Parathyroid adenoma (tissue), 2 donors: ENCODE measurements at regions not wholly inside any gene's neighbourhood (a gene's known extent, or its start where the extent isn't known, plus 50 kb on each side); places are given as distances from the start of the nearest gene placed in this dataset.
A peak's percentile ranks its signal among the peaks of the same experiment; 100 is the strongest.
"Not testable (repeated sequence)": the region's sequence is repeated elsewhere in the genome, so short reads cannot be mapped to it uniquely, and the experiment has no call there.

ENCODE experiments used
- H2AFZ ChIP-seq: fragments of 300-600 bp; sonication (generic); one replicate; pipeline ENCODE4 v1.7.0; 2017; ENCODE audit warnings: antibody characterized with exemption, mild to moderate bottlenecking
- H3K27ac ChIP-seq: fragments of 300-600 bp; sonication (generic); one replicate; pipeline ENCODE4 v1.7.0; 2017
- H3K27me3 ChIP-seq: fragments of 300-600 bp; sonication (generic); one replicate; pipeline ENCODE4 v1.7.0; 2017; ENCODE audit warnings: low read length; ENCODE audit not compliant: control insufficient read depth, insufficient read depth
- H3K36me3 ChIP-seq: fragments of 300-600 bp; sonication (generic); one replicate; pipeline ENCODE4 v1.7.0; 2017; ENCODE audit warnings: low read length; ENCODE audit not compliant: control insufficient read depth, insufficient read depth
- H3K4me1 ChIP-seq: fragments of 300-600 bp; sonication (generic); one replicate; pipeline ENCODE4 v1.7.0; 2017; ENCODE audit warnings: control low read depth
- H3K4me2 ChIP-seq: fragments of 300-600 bp; sonication (generic); one replicate; pipeline ENCODE4 v1.7.0; 2017; ENCODE audit warnings: low read length
- H3K4me3 ChIP-seq: fragments of 300-600 bp; sonication (generic); one replicate; pipeline ENCODE4 v1.7.0; 2017; ENCODE audit warnings: low read depth, low read length
- H3K79me2 ChIP-seq: fragments of 300-600 bp; sonication (generic); one replicate; pipeline ENCODE4 v1.7.0; 2017; ENCODE audit warnings: control low read depth
- H3K9ac ChIP-seq: fragments of 300-600 bp; sonication (generic); one replicate; pipeline ENCODE4 v1.7.0; 2017; ENCODE audit warnings: mild to moderate bottlenecking
- H3K9me3 ChIP-seq: fragments of 300-600 bp; sonication (generic); one replicate; pipeline ENCODE4 v1.7.0; 2017; ENCODE audit warnings: low read length; ENCODE audit not compliant: control insufficient read depth
- TF ChIP-seq, protein P1 (sequence below): fragments of 300-600 bp; sonication (generic); IDR thresholded peaks from one replicate; pipeline ENCODE4 v1.7.0; 2017; ENCODE audit warnings: antibody characterized with exemption, mild to moderate bottlenecking
- donor health status: primary hyperparathyroidism.

DNA sequence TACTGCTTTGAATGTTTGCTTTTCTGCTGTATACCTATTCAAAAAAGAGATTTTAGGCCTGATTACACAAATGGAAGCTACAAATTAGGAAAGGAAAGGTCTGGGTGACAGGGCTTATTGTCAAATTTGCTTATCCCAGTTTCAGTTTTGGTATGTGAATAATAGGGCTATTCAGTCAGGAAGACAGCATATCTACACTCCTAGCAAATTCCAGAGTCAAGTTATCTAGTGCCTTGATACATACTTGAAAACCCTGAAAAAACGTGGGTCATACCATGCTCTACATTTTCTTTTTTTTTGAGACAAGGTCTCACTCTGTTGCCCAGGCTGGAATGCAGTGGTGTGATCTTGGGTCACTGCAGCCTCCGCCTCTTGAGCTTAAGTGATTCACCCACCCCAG, 59.2 kb upstream of the CCDC180 start:
- H3K4me1 ChIP-seq, H3K9ac ChIP-seq, H3K27ac ChIP-seq, H3K27me3 ChIP-seq, H2AFZ ChIP-seq, H3K9me3 ChIP-seq, H3K4me2 ChIP-seq, H3K36me3 ChIP-seq, H3K79me2 ChIP-seq, H3K4me3 ChIP-seq: not testable (repeated sequence)

DNA sequence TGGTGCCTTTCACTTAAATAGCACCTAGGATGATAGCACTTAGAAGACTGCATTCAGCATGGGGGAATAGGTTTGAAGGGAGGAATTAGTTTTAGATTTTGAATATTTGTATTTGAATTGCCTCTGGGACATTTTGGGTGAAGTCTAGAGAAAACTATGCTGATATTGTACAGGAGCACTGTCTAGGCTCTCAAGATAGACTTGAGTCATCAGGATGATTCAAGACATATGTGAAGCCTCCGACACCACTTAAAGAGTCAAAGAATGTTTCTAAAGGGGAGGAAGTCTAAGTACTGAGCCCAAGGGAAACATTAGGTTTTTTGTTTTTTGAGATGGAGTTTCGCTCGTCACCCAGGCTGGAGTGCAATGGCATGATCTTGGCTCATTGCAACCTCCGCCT, 63.9 kb upstream of the CCDC180 start:
- Histone ChIP-seq H3K9ac (no peak overlapping the region), H2AFZ (no peak overlapping the region), H3K4me3 (no peak overlapping the region), H3K9me3 (no peaks in the 10 kb centered on the region), H3K4me2 (no peak overlapping the region), H3K4me1 (no peaks in the 10 kb centered on the region), H3K36me3 (no peaks in the 10 kb centered on the region), H3K27ac (no peak overlapping the region), H3K79me2 (no peaks in the 10 kb centered on the region), H3K27me3 (no peaks in the 10 kb centered on the region)
- TF ChIP-seq, protein P1, sequence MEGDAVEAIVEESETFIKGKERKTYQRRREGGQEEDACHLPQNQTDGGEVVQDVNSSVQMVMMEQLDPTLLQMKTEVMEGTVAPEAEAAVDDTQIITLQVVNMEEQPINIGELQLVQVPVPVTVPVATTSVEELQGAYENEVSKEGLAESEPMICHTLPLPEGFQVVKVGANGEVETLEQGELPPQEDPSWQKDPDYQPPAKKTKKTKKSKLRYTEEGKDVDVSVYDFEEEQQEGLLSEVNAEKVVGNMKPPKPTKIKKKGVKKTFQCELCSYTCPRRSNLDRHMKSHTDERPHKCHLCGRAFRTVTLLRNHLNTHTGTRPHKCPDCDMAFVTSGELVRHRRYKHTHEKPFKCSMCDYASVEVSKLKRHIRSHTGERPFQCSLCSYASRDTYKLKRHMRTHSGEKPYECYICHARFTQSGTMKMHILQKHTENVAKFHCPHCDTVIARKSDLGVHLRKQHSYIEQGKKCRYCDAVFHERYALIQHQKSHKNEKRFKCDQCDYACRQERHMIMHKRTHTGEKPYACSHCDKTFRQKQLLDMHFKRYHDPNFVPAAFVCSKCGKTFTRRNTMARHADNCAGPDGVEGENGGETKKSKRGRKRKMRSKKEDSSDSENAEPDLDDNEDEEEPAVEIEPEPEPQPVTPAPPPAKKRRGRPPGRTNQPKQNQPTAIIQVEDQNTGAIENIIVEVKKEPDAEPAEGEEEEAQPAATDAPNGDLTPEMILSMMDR: no peak

DNA sequence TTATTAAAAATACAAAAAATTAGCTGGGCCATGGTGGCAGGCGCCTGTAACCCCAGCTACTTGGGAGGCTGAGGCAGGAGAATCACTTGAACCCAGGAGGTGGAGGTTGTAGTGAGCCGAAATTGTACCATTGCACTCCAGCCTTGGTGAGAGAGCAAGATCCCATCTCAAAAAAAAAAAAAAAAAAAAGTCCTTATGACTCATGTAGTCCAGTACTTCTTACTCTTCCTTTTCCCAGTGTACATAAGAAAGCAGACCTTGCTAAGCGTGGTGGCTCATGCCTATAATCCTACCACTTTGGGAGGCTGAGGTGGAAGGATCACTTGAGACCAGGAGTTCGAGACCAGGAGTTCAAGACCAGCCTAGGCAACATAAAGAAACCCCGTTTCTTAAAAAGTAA, 66.0 kb upstream of the CCDC180 start:
- not testable (repeated sequence) for H3K4me1 ChIP-seq, H3K79me2 ChIP-seq, H3K4me2 ChIP-seq, H3K36me3 ChIP-seq, H3K4me3 ChIP-seq, H3K27me3 ChIP-seq, H3K27ac ChIP-seq, H2AFZ ChIP-seq, H3K9me3 ChIP-seq, H3K9ac ChIP-seq

DNA sequence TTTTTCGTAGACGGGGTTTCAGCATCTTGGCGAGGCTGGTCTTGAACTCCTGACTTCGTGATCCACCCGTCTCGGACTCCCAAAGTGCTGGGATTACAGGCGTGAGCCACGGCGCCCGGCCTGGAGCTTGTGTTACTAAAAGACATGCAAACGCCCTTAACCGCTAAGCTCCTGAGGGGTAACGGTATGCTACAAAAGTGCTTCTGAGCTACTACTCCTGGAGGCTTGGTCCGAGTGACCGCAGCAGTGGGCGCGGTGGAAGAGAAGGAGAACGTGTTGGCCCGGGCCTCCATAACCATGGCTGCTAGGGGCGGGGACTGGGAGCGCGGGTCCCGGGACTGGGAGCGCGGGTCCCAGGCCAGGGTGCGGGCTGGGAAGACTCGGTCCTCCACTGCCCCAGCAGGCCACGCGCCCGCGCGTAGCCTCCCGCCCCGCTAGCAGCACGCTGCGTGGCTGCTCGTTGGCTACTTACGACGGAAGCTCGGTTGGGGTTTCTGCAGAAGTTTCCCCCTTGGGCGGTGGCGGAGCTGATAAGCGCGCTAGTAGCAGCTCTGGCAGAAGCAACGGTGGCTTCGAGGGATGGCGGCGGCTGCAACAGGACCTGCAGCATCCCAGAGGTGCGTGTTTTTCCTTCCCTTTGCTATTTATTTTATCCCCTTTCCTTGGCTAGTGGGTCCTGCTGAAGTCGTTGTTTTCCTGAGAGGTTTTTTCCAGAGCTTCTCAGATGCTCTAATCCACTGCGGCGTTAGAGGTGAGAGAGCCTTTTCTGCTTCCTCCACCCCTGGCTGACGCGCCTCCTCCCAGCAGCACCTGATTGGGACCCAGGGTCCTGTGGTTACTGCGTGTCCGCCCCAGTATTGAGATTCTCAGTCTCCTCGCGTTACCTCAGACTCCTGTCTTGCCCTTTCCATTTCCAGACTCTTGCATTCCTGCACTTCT, 69.2 kb upstream of the CCDC180 start:
- peak overlapping the region; percentile 57 for H3K4me3 ChIP-seq
- no peaks in the 10 kb centered on the region for H3K27me3 ChIP-seq
- no peaks in the 10 kb centered on the region for H3K36me3 ChIP-seq
- H3K79me2 ChIP-seq: no peaks in the 10 kb centered on the region
- H3K4me1 ChIP-seq: no peaks in the 10 kb centered on the region
- H3K9ac ChIP-seq: peak overlapping the region; percentile 53
- H3K27ac ChIP-seq: peak overlapping the region; percentile 83
- H2AFZ ChIP-seq: peak overlapping the region; percentile 98
- H3K4me2 ChIP-seq: peak overlapping the region; percentile 74
- no peaks in the 10 kb centered on the region for H3K9me3 ChIP-seq
- TF ChIP-seq, protein P1: no peak

DNA sequence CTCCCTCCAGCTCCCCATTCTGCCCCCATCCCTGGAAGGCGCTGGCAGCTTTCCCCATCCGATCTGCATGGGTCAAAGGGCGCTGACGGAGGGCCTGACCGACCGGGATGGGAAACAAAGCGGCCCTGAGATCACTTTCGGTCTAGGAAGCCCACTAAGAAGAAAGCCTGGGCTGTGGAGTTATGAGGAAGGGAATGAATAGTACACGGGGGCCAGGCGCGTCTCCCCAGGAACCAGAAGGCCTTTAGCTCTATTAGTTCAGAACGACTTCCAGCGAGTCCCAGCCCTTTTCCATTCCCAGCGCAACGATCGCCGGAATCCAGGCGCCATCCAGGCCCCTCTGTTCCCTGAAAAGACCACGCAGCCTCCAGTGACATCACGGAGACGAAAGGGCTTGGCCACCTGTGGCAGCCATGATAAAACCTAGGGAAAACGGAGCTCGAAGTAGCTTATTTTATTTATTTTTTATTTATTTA, 70.1 kb upstream of the CCDC180 start:
- H3K79me2 ChIP-seq: no peaks in the 10 kb centered on the region
- H3K4me3 ChIP-seq: no peak overlapping the region
- H3K27me3 ChIP-seq: no peaks in the 10 kb centered on the region
- no peaks in the 10 kb centered on the region for H3K9me3 ChIP-seq
- no peak overlapping the region for H3K9ac ChIP-seq
- H3K4me1 ChIP-seq: no peaks in the 10 kb centered on the region
- no peak overlapping the region for H2AFZ ChIP-seq
- TF ChIP-seq, protein P1: no peak
- H3K36me3 ChIP-seq: no peaks in the 10 kb centered on the region
- no peak overlapping the region for H3K27ac ChIP-seq
- no peak overlapping the region for H3K4me2 ChIP-seq

DNA sequence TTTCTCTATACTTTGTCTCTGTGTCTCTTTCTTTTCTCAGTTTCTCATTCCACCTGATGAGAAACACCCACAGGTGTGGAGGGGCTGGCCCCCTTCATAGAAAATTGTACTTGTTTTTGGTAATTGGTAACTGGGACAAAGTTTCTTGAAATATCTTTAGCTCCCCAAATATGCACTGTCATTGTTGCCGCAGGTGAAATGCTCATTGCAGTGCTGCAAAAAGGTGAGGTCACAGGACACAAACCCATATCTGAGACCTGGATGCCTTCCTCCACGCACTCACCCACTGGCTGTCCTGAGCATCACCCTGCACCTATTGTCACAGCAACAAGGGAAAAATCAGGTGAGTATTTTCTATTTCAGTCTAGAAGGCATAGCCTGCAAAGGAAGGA, 74.5 kb upstream of the CCDC180 start:
- H3K4me1 ChIP-seq, H3K9me3 ChIP-seq, H3K36me3 ChIP-seq: not testable (repeated sequence)

DNA sequence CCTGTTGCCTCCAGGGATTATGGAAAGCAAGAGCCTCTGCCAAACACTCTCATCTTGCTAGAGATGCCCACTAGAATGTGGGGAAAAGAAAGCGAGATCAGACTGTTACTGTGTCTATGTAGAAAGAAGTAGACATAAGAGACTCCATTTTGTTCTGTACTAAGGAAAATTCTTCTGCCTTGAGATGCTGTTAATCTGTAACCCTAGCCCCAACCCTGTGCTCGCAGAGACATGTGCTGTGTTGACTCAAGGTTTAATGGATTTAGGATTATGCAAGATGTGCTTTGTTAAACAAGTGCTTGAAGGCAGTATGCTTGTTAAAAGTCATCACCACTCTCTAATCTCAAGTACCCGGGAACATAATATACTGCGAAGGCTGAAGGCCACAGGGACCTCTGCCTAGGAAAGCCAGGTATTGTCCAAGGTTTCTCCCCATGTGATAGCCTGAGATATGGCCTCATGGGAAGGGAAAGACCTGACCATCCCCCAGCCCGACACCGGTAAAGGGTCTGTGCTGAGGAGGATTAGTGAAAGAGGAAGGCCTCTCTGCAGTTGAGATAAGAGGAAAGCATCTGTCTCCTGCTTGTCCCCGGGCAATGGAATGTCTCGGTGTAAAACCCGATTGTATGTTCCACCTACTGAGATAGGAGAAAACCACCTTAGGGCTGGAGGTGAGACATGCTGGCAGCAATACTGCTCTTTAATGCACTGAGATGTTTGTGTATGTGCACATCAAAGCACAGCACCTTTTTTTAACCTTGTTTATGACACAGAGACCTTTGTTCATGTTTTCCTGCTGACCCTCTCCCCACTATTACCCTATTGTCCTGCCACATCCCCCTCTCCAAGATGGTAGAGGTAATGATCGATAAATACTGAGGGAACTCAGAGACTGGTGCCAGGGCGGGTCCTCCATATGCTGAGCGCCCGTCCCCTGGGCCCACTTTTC, 75.1 kb upstream of the CCDC180 start:
- not testable (repeated sequence) for H3K79me2 ChIP-seq, H3K4me3 ChIP-seq, H3K4me2 ChIP-seq, H3K27ac ChIP-seq, H3K9me3 ChIP-seq, H3K27me3 ChIP-seq, H3K9ac ChIP-seq, H3K4me1 ChIP-seq, H3K36me3 ChIP-seq, H2AFZ ChIP-seq

More for the DNA sequence above, 74.5 kb upstream of the CCDC180 start:
- not testable (repeated sequence) for H3K79me2 ChIP-seq, H3K4me3 ChIP-seq, H2AFZ ChIP-seq, H3K27me3 ChIP-seq, H3K4me2 ChIP-seq, H3K9ac ChIP-seq, H3K27ac ChIP-seq

DNA sequence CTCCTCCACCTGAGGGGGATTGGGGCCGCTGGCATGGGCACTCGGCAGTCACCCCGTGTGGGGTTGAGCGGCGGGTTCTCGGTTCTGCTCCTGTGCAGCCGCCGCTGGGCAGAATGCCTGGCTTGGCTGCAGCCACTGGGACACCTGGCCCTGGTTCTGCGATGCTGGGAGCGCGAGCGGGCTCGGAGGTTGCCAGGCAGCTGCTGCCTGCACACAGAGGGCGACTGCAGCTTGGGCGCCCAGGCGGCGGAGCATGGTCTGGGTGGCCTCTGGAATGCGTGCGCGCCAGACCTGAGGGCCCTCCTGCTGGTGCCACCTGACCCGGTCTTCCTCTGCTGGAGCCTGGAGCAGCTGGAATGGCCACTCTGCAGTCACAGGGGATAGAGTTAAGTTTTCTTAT, 85.1 kb upstream of the CCDC180 start:
- H3K9ac ChIP-seq, H3K79me2 ChIP-seq, H3K4me1 ChIP-seq, H3K27ac ChIP-seq, H3K36me3 ChIP-seq, H3K4me2 ChIP-seq, H3K9me3 ChIP-seq, H3K27me3 ChIP-seq, H3K4me3 ChIP-seq: not testable (repeated sequence)
- peak overlapping the region; percentile 75 for H2AFZ ChIP-seq
